PFSK-1 (cell line): ENCODE measurements at regions not wholly inside any gene's neighbourhood (a gene's known extent, or its start where the extent isn't known, plus 50 kb on each side); places are given as distances from the start of the nearest gene placed in this dataset.

Experiments used
- FOXP2 ChIP-seq: optimal IDR thresholded peaks from 2 replicates; pipeline ENCODE3; 2011; ENCODE audit warnings: borderline replicate concordance, control low read depth, inconsistent platforms; ENCODE audit not compliant: insufficient read depth; ENCODE audit errors: extremely low read length, extremely low read depth
- POLR2AphosphoS5 ChIP-seq: IDR thresholded peaks from 2 replicates; pipeline ENCODE4 v1.6.1; 2012; ENCODE audit warnings: low read depth, mild to moderate bottlenecking, control low read depth, low read length, moderate library complexity
- SIN3A ChIP-seq: IDR thresholded peaks from 2 replicates; pipeline ENCODE4 v1.6.1; 2012; ENCODE audit warnings: mild to moderate bottlenecking, low read length, moderate library complexity, borderline replicate concordance; ENCODE audit not compliant: insufficient read depth
- TAF1 ChIP-seq: IDR thresholded peaks from 2 replicates; pipeline ENCODE4 v1.6.1; 2012; ENCODE audit warnings: low read length, control low read depth, borderline replicate concordance; ENCODE audit not compliant: insufficient read depth
- TF ChIP-seq, protein P1 (sequence below), 2 experiments: IDR thresholded peaks; 2 replicates each; pipeline versions ENCODE4 v1.6.1 to v1.8.0; 2011 to 2012; ENCODE audit warnings: low read depth in 2 of 2, low read length in 2 of 2, control low read depth in 1 of 2, inconsistent platforms in 1 of 2, mild to moderate bottlenecking in 1 of 2, moderate library complexity in 1 of 2; ENCODE audit not compliant: insufficient read depth in 1 of 2

DNA sequence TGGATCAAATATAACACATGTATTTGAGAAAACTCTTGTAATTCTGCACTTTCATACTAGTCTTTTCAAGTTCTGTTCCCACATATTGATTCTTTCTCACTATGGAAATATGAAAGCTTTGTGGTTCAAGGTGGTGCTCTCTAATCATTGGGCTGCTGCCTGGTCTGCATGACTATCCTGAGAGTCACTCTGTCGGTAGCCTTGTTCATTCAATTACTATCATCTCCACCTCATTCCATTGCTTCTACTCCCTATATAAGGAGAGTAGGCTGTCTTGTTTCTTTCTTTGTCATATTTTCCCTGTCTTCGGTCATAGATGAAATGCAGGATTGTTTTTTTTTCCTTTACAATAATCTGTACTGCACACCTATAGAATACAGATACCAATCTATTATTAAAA is 341.4 kb upstream of the ACTBL2 start:
- no peak for TF ChIP-seq TAF1
- TF ChIP-seq, protein P1, sequence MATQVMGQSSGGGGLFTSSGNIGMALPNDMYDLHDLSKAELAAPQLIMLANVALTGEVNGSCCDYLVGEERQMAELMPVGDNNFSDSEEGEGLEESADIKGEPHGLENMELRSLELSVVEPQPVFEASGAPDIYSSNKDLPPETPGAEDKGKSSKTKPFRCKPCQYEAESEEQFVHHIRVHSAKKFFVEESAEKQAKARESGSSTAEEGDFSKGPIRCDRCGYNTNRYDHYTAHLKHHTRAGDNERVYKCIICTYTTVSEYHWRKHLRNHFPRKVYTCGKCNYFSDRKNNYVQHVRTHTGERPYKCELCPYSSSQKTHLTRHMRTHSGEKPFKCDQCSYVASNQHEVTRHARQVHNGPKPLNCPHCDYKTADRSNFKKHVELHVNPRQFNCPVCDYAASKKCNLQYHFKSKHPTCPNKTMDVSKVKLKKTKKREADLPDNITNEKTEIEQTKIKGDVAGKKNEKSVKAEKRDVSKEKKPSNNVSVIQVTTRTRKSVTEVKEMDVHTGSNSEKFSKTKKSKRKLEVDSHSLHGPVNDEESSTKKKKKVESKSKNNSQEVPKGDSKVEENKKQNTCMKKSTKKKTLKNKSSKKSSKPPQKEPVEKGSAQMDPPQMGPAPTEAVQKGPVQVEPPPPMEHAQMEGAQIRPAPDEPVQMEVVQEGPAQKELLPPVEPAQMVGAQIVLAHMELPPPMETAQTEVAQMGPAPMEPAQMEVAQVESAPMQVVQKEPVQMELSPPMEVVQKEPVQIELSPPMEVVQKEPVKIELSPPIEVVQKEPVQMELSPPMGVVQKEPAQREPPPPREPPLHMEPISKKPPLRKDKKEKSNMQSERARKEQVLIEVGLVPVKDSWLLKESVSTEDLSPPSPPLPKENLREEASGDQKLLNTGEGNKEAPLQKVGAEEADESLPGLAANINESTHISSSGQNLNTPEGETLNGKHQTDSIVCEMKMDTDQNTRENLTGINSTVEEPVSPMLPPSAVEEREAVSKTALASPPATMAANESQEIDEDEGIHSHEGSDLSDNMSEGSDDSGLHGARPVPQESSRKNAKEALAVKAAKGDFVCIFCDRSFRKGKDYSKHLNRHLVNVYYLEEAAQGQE (IDR thresholded peaks at IDR 0.05; ENCODE audit: insufficient read depth in 1 of 2, low read depth in 2 of 2, low read length in 2 of 2): no peak
- no peak for TF ChIP-seq POLR2AphosphoS5
- no peak for TF ChIP-seq FOXP2
- no peak for TF ChIP-seq SIN3A
